ENCODE measurements at regions not wholly inside any gene's neighbourhood (a gene's known extent, or its start where the extent isn't known, plus 50 kb on each side); places are given as distances from the start of the nearest gene placed in this dataset.
"Not testable (repeated sequence)": the region's sequence is repeated elsewhere in the genome, so short reads cannot be mapped to it uniquely, and the experiment has no call there.

DNA sequence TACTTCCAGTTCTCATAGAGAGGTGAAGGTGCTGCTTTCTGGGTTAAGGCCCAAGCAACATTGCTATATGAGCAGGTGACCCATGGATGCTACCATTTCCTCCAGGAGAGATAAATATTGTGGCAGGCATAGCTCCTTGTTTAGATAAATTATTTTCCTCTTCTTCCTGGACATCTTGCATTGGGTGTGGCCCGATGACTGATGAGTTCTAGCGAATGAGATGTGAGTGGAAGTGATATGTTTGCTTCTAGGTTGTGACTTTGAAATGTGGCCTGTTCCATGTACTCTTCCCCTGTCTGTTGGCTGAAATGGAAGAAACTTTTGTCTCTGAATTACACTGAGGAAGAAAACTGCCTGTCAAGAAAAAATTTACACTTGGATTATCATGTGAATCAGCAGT, 101.7 kb upstream of the FMN2 start:
- no peak for TF ChIP-seq CTCF (conservative IDR thresholded peaks at IDR 0.05; ENCODE audit: low read length)
- no peak overlapping the region for H3K4me3 ChIP-seq (ENCODE audit: low read length)
- DNase-seq (ENCODE audit: low read depth), result no peak

- H3K4me3 ChIP-seq (ENCODE audit: low read length); DNase-seq (ENCODE audit: low read depth): not testable (repeated sequence)
These were observed 99.1 kb upstream of the FMN2 start for GRCh38 chr1:239992566-239992965.

DNA sequence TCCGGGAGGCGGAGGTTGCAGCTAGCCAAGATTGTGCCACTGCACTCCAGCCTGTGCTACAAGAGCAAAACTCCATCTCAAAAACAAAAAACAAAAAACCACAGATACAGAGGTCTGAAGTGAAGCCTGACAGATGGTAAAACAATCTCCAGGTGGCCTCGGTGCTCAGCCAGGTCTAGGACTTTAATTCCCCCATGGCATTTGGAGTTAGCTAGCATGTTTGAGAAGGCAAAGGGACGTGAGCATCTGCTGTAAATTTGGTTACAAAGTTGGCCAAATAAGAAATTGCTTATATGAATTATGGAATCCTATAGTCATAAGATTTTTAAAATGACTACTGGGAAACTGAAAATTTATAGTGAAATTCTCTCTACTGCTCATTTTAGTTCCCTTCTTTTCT, 98.3 kb upstream of the FMN2 start:
- no peak for TF ChIP-seq CTCF (conservative IDR thresholded peaks at IDR 0.05; ENCODE audit: low read length)
- DNase-seq (ENCODE audit: low read depth), result no peak

GRCh38 chr1:239995281-239995680, 96.4 kb upstream of the FMN2 start:
- no peak for TF ChIP-seq CTCF (conservative IDR thresholded peaks at IDR 0.05; ENCODE audit: low read length)
- no peak for DNase-seq (ENCODE audit: low read depth)
- H3K4me3 ChIP-seq (ENCODE audit: low read length), result no peak overlapping the region

More for the DNA sequence above, 98.3 kb upstream of the FMN2 start:
- H3K4me3 ChIP-seq (ENCODE audit: low read length), result no peak overlapping the region

- no peak overlapping the region for H3K4me3 ChIP-seq (ENCODE audit: low read length)
- DNase-seq (ENCODE audit: low read depth), result no peak
- TF ChIP-seq CTCF (conservative IDR thresholded peaks at IDR 0.05; ENCODE audit: low read length), result no peak
These were observed 94.5 kb upstream of the FMN2 start for GRCh38 chr1:239997160-239997514.

- H3K4me3 ChIP-seq (ENCODE audit: low read length), result no peak overlapping the region; the same call in 1 of the 2 replicates
- no peak for DNase-seq (ENCODE audit: low read depth)
These were observed 94.0 kb upstream of the FMN2 start for GRCh38 chr1:239997515-239998311.

DNA sequence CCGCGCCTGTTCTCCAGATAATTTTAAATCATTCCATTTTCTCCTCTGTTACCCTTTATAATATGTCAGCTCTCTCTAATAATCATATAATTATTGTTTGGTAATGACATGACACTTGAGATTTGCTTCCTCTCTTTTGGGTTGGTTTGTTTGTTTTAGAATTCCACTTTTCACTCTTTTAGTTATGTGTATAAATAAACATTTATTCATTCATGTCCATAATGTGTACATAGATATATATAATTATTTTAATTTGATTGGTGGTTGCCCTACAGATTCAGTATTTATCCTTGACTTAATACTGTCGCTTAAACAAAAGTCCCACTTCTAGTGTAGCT, 93.4 kb upstream of the FMN2 start:
- H3K4me3 ChIP-seq (ENCODE audit: low read length), result no peak overlapping the region
- no peak for TF ChIP-seq CTCF (conservative IDR thresholded peaks at IDR 0.05; ENCODE audit: low read length)
- DNase-seq (ENCODE audit: low read depth), result no peak

More at GRCh38 chr1:239997515-239998311, 94.0 kb upstream of the FMN2 start:
- TF ChIP-seq CTCF (conservative IDR thresholded peaks at IDR 0.05; ENCODE audit: low read length), result peak; percentile 12

Data from AG10803 (cell line).